Pulmonary artery endothelial cell (primary cell): ENCODE measurements at regions not wholly inside any gene's neighbourhood (a gene's known extent, or its start where the extent isn't known, plus 50 kb on each side); places are given as distances from the start of the nearest gene placed in this dataset.
A peak's percentile ranks its signal among the peaks of the same experiment; 100 is the strongest.

ENCODE experiments used
- DNase-seq: peaks from one replicate; pipeline ENCODE4 v3.0.0-alpha.2; 2011; ENCODE audit warnings: low read depth, low spot score

- DNase-seq = peak; percentile 2
Observed at GRCh38 chr2:171225302-171225980, 64.7 kb upstream of the TLK1 start.

- no peak for DNase-seq
Observed at GRCh38 chr2:171217330-171217729, 56.6 kb upstream of the TLK1 start.

GRCh38 chr2:171216631-171217030, 55.9 kb upstream of the TLK1 start:
- no peak for DNase-seq

- no peak for DNase-seq
Observed at GRCh38 chr2:171214093-171214492, 53.4 kb upstream of the TLK1 start.

GRCh38 chr2:171210864-171211431, 50.3 kb upstream of the TLK1 start:
- DNase-seq = no peak
